Upper lobe of left lung (tissue), 4 donors: ENCODE measurements at regions not wholly inside any gene's neighbourhood (a gene's known extent, or its start where the extent isn't known, plus 50 kb on each side); places are given as distances from the start of the nearest gene placed in this dataset.

Source experiments
- POLR2A ChIP-seq, 4 donors: fragments of 450-650 bp; IDR thresholded peaks; one replicate each; pipeline ENCODE4 v1.5.1; 2016 to 2017; ENCODE audit warnings: antibody characterized with exemption in 4 of 4, mild to moderate bottlenecking in 2 of 4
- TF ChIP-seq, protein P1 (sequence below), 6 experiments: fragments of 450-650 bp in 4 of 6; fragments of 200-600 bp in 2 of 6; sonication (generic) in 2 of 6; IDR thresholded peaks; one replicate each; pipeline ENCODE4 v1.5.1; 2016 to 2019; ENCODE audit warnings: antibody characterized with exemption in 6 of 6

DNA sequence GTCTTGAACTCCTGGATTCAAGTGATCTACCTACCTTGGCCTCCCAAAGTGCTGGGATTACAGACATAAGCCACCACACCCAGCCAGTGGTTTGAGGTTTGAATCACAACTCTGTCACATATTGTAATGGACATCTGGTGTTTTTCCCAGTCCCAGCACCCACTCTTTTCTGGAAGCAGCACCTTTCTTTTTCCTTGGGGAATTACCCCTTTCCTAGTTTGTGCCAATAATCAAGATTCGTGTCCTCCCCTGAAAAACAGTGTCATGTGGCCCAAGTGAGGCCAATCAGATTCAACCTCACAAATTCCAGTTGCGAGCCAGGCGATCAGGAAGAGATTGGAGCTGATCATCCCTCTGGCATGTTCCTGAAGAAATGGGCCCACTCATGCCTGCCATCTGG lies 71.7 kb upstream of the SGK1 start:
- TF ChIP-seq, protein P1, sequence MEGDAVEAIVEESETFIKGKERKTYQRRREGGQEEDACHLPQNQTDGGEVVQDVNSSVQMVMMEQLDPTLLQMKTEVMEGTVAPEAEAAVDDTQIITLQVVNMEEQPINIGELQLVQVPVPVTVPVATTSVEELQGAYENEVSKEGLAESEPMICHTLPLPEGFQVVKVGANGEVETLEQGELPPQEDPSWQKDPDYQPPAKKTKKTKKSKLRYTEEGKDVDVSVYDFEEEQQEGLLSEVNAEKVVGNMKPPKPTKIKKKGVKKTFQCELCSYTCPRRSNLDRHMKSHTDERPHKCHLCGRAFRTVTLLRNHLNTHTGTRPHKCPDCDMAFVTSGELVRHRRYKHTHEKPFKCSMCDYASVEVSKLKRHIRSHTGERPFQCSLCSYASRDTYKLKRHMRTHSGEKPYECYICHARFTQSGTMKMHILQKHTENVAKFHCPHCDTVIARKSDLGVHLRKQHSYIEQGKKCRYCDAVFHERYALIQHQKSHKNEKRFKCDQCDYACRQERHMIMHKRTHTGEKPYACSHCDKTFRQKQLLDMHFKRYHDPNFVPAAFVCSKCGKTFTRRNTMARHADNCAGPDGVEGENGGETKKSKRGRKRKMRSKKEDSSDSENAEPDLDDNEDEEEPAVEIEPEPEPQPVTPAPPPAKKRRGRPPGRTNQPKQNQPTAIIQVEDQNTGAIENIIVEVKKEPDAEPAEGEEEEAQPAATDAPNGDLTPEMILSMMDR (IDR thresholded peaks at IDR 0.05): no peak
- no peak for TF ChIP-seq POLR2A (IDR thresholded peaks at IDR 0.05)
